Neural cell (in vitro differentiated cells): ENCODE measurements at regions not wholly inside any gene's neighbourhood (a gene's known extent, or its start where the extent isn't known, plus 50 kb on each side); places are given as distances from the start of the nearest gene placed in this dataset.
"Not testable (repeated sequence)": the region's sequence is repeated elsewhere in the genome, so short reads cannot be mapped to it uniquely, and the experiment has no call there.

Experiments
- H2AFZ ChIP-seq: fragments of 200-600, 300-800 bp; sonication (generic), shearing (Covaris generic); 2 replicates; pipeline ENCODE4 v1.6.0; 2014; ENCODE audit warnings: low read depth, mild to moderate bottlenecking, antibody characterized with exemption, low read length, moderate library complexity
- H3F3A ChIP-seq: fragments of 200-600 bp; shearing (Covaris generic); 2 replicates; pipeline ENCODE4 v1.6.1; 2016; ENCODE audit warnings: mild to moderate bottlenecking, moderate library complexity, mixed read lengths, antibody characterized with exemption, low read length; ENCODE audit not compliant: insufficient read depth, poor library complexity, severe bottlenecking
- H3K27ac ChIP-seq: fragments of 200-600, 300-800 bp; sonication (generic), shearing (Covaris generic); 2 replicates; pipeline ENCODE4 v1.5.1; 2014; ENCODE audit warnings: mild to moderate bottlenecking, low read length, moderate library complexity
- H3K27me3 ChIP-seq: fragments of 300-800, 200-600 bp; sonication (generic), shearing (Covaris generic); 2 replicates; pipeline ENCODE4 v1.6.0; 2014; ENCODE audit warnings: mild to moderate bottlenecking, low read depth, low read length, moderate library complexity; ENCODE audit not compliant: insufficient read depth
- H3K36me3 ChIP-seq: fragments of 300-800, 200-600 bp; sonication (generic), shearing (Covaris generic); 2 replicates; pipeline ENCODE4 v1.5.1; 2014; ENCODE audit warnings: mild to moderate bottlenecking, antibody characterized with exemption, low read length, moderate library complexity; ENCODE audit not compliant: insufficient read depth
- H3K4me2 ChIP-seq: fragments of 300-800, 200-600 bp; sonication (generic), shearing (Covaris generic); 2 replicates; pipeline ENCODE4 v1.6.0; 2014; ENCODE audit warnings: mild to moderate bottlenecking, low read length
- H3K4me3 ChIP-seq: fragments of 300-800, 200-600 bp; sonication (generic), shearing (Covaris generic); 2 replicates; pipeline ENCODE4 v1.5.1; 2014; ENCODE audit warnings: mild to moderate bottlenecking, low read length, moderate library complexity
- H3K79me2 ChIP-seq: fragments of 200-600 bp; shearing (Covaris generic); replicated peaks from 2 replicates; pipeline ENCODE4 v1.6.0; 2014; ENCODE audit warnings: mild to moderate bottlenecking, low read length, moderate library complexity; ENCODE audit not compliant: insufficient read depth
- H3K9ac ChIP-seq: fragments of 300-800, 200-600 bp; sonication (generic), shearing (Covaris generic); 2 replicates; pipeline ENCODE4 v1.6.1; 2016; ENCODE audit warnings: mild to moderate bottlenecking, low read length, mixed read lengths
- H3K9me2 ChIP-seq: fragments of 200-600 bp; shearing (Covaris generic); 2 replicates; pipeline ENCODE4 v1.6.1; 2016; ENCODE audit warnings: mild to moderate bottlenecking, low read length, mixed read lengths; ENCODE audit not compliant: insufficient read depth
- H3K9me3 ChIP-seq: fragments of 200-600, 300-800 bp; sonication (generic), shearing (Covaris generic); 2 replicates; pipeline ENCODE4 v1.6.1; 2016; ENCODE audit warnings: mild to moderate bottlenecking, mixed run types, low read length, moderate library complexity, mixed read lengths
- H4K20me1 ChIP-seq: fragments of 200-600 bp; shearing (Covaris generic); 2 replicates; pipeline ENCODE4 v1.6.1; 2016; ENCODE audit warnings: mild to moderate bottlenecking, mixed run types; ENCODE audit not compliant: insufficient read depth
- EP300 ChIP-seq: fragments of 450-650 bp; conservative IDR thresholded peaks from 2 replicates; pipeline ENCODE4 v1.6.1; 2014; ENCODE audit warnings: antibody characterized with exemption, mild to moderate bottlenecking, moderate library complexity; ENCODE audit not compliant: poor library complexity, severe bottlenecking
- EZH2 ChIP-seq: fragments of 200-600, 300-800 bp; shearing (Covaris generic), sonication (generic); IDR thresholded peaks from 2 replicates; pipeline ENCODE4 v1.6.1; 2014; ENCODE audit warnings: antibody characterized with exemption, low read length, borderline replicate concordance, mild to moderate bottlenecking; ENCODE audit not compliant: insufficient read depth, poor library complexity, severe bottlenecking
- MXI1 ChIP-seq: fragments of 450-650 bp; conservative IDR thresholded peaks from 2 replicates; pipeline ENCODE4 v1.6.1; 2014; ENCODE audit warnings: antibody characterized with exemption, mild to moderate bottlenecking; ENCODE audit not compliant: poor library complexity, severe bottlenecking
- POLR2AphosphoS5 ChIP-seq: IDR thresholded peaks from 2 replicates; pipeline ENCODE4 v1.6.1; 2012
- RAD21 ChIP-seq: fragments of 450-650 bp; conservative IDR thresholded peaks from 2 replicates; pipeline ENCODE4 v1.6.1; 2014; ENCODE audit warnings: antibody characterized with exemption, mild to moderate bottlenecking, moderate library complexity
- SMC3 ChIP-seq: fragments of 450-650 bp; conservative IDR thresholded peaks from 2 replicates; pipeline ENCODE4 v1.6.1; 2014; ENCODE audit warnings: antibody characterized with exemption, mild to moderate bottlenecking, moderate library complexity; ENCODE audit not compliant: poor library complexity
- TAF1 ChIP-seq: IDR thresholded peaks from 2 replicates; pipeline ENCODE4 v1.6.1; 2012; ENCODE audit warnings: low read depth
- TF ChIP-seq, protein P1 (sequence below): IDR thresholded peaks from 2 replicates; pipeline ENCODE4 v1.6.1; 2012; ENCODE audit warnings: borderline replicate concordance
- TF ChIP-seq, protein P2 (sequence below): fragments of 450-650 bp; IDR thresholded peaks from 2 replicates; pipeline ENCODE4 v1.5.1; 2014; ENCODE audit warnings: antibody characterized with exemption, mild to moderate bottlenecking, moderate library complexity; ENCODE audit not compliant: poor library complexity, severe bottlenecking

DNA sequence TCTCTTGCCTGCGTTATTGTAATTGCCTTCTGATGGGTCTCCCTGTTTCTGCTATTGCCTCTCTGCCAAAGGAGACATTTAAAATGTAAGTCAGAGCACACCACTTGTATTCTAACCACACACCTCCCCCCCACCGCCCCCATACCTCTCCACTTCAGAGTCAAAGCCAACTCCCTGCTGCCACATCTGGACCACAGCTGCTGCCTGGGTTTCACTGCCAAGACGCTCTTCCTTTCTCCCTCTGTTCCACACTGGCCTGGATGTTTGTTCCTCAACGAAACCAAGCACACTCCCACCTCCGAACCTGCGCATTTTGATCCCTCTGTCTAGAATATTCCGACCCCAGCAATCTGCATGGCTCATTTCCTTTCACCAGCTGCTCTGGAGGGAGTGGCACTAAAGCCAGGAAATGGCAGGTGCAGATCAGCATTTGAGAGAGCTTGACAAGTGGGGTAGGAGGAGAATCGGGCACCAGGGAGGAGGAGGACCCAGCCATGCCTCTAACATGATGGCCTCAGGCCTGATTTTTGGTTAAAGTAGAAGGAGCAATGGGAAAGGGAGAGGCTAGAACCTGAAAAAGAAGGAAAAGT, 92.4 kb upstream of the HS3ST2 start:
- no peaks in the 10 kb centered on the region for H4K20me1 ChIP-seq
- H3F3A ChIP-seq, result no peaks in the 10 kb centered on the region
- H3K9me3 ChIP-seq, result no peaks in the 10 kb centered on the region
- H3K36me3 ChIP-seq, result no peaks in the 10 kb centered on the region
- H3K79me2 ChIP-seq, result no peaks in the 10 kb centered on the region
- H3K4me3 ChIP-seq, result no peak overlapping the region
- TF ChIP-seq RAD21 (no peak), MXI1 (no peak), TAF1 (no peak), EP300 (no peak), EZH2 (no peak), POLR2AphosphoS5 (no peak), SMC3 (no peak)
- TF ChIP-seq, protein P1, sequence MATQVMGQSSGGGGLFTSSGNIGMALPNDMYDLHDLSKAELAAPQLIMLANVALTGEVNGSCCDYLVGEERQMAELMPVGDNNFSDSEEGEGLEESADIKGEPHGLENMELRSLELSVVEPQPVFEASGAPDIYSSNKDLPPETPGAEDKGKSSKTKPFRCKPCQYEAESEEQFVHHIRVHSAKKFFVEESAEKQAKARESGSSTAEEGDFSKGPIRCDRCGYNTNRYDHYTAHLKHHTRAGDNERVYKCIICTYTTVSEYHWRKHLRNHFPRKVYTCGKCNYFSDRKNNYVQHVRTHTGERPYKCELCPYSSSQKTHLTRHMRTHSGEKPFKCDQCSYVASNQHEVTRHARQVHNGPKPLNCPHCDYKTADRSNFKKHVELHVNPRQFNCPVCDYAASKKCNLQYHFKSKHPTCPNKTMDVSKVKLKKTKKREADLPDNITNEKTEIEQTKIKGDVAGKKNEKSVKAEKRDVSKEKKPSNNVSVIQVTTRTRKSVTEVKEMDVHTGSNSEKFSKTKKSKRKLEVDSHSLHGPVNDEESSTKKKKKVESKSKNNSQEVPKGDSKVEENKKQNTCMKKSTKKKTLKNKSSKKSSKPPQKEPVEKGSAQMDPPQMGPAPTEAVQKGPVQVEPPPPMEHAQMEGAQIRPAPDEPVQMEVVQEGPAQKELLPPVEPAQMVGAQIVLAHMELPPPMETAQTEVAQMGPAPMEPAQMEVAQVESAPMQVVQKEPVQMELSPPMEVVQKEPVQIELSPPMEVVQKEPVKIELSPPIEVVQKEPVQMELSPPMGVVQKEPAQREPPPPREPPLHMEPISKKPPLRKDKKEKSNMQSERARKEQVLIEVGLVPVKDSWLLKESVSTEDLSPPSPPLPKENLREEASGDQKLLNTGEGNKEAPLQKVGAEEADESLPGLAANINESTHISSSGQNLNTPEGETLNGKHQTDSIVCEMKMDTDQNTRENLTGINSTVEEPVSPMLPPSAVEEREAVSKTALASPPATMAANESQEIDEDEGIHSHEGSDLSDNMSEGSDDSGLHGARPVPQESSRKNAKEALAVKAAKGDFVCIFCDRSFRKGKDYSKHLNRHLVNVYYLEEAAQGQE, result no peak
- TF ChIP-seq, protein P2, sequence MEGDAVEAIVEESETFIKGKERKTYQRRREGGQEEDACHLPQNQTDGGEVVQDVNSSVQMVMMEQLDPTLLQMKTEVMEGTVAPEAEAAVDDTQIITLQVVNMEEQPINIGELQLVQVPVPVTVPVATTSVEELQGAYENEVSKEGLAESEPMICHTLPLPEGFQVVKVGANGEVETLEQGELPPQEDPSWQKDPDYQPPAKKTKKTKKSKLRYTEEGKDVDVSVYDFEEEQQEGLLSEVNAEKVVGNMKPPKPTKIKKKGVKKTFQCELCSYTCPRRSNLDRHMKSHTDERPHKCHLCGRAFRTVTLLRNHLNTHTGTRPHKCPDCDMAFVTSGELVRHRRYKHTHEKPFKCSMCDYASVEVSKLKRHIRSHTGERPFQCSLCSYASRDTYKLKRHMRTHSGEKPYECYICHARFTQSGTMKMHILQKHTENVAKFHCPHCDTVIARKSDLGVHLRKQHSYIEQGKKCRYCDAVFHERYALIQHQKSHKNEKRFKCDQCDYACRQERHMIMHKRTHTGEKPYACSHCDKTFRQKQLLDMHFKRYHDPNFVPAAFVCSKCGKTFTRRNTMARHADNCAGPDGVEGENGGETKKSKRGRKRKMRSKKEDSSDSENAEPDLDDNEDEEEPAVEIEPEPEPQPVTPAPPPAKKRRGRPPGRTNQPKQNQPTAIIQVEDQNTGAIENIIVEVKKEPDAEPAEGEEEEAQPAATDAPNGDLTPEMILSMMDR, result no peak
- H3K9ac ChIP-seq, result no peak overlapping the region
- H3K27ac ChIP-seq, result no peak overlapping the region
- no peak overlapping the region for H2AFZ ChIP-seq
- H3K9me2 ChIP-seq, result no peaks in the 10 kb centered on the region
- H3K27me3 ChIP-seq, result no peaks in the 10 kb centered on the region
- no peak overlapping the region for H3K4me2 ChIP-seq

DNA sequence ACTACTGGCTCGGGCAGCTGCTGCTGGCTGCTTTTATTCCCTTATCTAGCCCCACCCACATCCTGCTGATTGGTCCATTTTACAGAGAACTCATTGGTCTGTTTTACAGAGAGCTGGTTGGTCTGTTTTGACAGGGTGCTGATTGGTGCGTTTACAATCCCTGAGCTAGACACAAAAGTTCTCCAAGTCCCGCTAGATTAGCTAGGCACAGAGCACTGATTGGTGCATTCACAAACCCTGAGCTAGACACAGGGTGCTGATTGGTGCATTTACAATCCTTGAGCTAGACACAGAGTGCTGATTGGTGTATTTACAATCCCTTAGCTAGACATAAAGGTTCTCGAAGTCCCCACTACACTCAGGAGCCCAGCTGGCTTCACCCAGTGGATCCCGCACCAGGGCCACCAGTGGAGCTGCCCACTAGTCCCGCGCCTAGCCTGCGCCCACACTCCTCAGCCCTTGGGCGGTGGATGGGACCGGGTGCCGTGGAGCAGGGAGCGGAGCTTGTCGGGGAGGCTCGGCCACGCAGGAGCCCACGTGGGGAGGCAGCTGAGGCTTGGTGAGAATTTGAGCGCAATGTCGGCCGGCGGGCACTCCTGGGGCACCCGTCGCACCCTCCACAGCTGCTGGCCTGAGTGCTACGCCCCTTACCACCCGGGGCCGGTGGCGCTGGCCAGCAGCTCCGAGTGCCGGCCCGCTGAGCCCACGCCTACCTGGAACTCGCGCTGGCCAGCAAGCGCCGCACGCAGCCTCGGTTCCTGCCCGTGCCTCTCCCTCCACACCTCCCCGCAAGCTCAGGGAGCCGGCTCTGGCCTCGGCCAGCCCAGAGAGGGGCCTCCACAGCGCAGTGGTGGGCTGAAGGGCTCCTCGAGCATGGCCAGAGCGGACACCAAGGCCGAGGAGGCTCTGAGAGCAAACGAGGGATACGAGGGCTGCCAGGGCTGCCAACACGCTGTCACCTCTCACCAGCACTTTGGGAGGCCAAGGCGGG, 91.1 kb upstream of the HS3ST2 start:
- H4K20me1 ChIP-seq, H3K9me2 ChIP-seq, H2AFZ ChIP-seq, H3K9ac ChIP-seq, H3K27me3 ChIP-seq, H3K9me3 ChIP-seq, H3K4me2 ChIP-seq, H3K4me3 ChIP-seq, H3K36me3 ChIP-seq, H3K27ac ChIP-seq, H3F3A ChIP-seq, H3K79me2 ChIP-seq: not testable (repeated sequence)
